ENCODE measurements at regions not wholly inside any gene's neighbourhood (a gene's known extent, or its start where the extent isn't known, plus 50 kb on each side); places are given as distances from the start of the nearest gene placed in this dataset.

DNA sequence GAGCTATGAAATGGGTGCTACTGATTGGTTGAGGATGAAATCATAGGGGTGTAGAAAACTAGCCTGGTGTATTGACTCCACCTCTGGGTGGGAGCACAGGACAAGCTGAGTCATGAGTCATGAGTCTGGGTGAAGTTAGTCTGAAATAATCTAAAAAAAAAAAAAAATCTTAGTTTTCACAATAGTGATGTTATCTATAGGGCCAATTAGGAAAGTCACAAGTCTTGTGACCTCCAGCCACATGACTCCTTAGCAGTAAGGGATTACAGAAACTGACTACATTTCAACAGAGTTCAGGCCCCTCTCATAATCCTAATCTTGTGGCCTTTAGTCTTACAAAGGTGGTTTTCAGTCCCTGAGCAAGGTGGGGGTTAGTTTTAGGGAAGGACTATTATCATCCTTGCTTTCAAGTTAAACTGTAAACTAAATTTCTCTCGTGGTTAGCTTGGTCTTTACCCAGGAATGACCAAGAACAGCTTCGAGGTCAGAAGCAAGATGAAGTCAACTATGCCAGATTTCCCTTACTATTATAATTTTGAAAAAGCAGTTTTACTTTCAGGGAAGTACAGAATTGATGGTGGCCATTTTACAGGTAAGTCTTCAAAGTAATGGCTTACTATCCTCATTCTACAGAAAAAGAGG is 338.0 kb upstream of the GYPC start:
- H3K4me2 ChIP-seq, result no peak overlapping the region
- TF ChIP-seq EZH2 (IDR thresholded peaks at IDR 0.05; ENCODE audit: low read depth), result no peak
- TF ChIP-seq, protein P1, sequence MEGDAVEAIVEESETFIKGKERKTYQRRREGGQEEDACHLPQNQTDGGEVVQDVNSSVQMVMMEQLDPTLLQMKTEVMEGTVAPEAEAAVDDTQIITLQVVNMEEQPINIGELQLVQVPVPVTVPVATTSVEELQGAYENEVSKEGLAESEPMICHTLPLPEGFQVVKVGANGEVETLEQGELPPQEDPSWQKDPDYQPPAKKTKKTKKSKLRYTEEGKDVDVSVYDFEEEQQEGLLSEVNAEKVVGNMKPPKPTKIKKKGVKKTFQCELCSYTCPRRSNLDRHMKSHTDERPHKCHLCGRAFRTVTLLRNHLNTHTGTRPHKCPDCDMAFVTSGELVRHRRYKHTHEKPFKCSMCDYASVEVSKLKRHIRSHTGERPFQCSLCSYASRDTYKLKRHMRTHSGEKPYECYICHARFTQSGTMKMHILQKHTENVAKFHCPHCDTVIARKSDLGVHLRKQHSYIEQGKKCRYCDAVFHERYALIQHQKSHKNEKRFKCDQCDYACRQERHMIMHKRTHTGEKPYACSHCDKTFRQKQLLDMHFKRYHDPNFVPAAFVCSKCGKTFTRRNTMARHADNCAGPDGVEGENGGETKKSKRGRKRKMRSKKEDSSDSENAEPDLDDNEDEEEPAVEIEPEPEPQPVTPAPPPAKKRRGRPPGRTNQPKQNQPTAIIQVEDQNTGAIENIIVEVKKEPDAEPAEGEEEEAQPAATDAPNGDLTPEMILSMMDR (conservative IDR thresholded peaks at IDR 0.05), result no peak
- no TSS peak for BruUV-seq (replicated peaks)

DNA sequence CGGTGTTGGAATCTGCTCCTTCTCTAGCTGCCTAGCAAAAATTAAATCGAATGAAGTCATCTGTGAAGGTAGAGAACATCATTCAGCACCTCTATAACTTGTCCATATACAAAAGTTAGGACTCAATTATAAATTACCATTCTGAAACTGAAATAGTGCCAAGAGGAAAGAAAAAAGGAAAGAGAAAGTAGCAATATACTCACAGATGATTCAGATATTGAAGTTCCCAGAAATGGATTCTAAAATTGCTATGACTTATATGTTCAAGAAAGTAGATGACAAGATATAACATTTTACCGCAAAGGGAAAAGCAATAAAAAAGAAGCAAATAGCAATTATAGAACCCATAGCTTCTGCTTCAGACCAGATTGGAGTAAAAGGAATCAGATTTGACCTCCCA is 333.6 kb upstream of the GYPC start:
- Histone ChIP-seq H3K4me3 (no peak overlapping the region), H3F3A (ENCODE audit: insufficient read depth, low read depth) (no peaks in the 10 kb centered on the region), H3K36me3 (ENCODE audit: low read depth) (no peaks in the 10 kb centered on the region), H3K27ac (no peak overlapping the region), H2AFZ (no peak overlapping the region), H4K20me1 (ENCODE audit: insufficient read depth) (no peaks in the 10 kb centered on the region), H3K9me2 (ENCODE audit: insufficient read depth) (no peaks in the 10 kb centered on the region), H3K9me3 (ENCODE audit: insufficient read depth, low read depth) (no peaks in the 10 kb centered on the region; the same call in none of the 2 replicates), H3K4me1 (replicated peaks; ENCODE audit: insufficient read depth) (no peaks in the 10 kb centered on the region), H3K4me2 (no peak overlapping the region), H3K27me3 (ENCODE audit: insufficient read depth, low read depth) (no peaks in the 10 kb centered on the region), H3K79me2 (ENCODE audit: low read depth) (no peaks in the 10 kb centered on the region)
- CTCF ChIA-PET, result no interaction called here
- no TSS peak for BruUV-seq (replicated peaks)
- DNase-seq, result no peak
- POLR2A ChIA-PET (ENCODE audit: unreplicated experiment), result no interaction called here
- TF ChIP-seq, protein P1 (conservative IDR thresholded peaks at IDR 0.05), result no peak
- TF ChIP-seq EZH2 (IDR thresholded peaks at IDR 0.05; ENCODE audit: low read depth), result no peak
- intact Hi-C loops (cut with micrococcal nuclease; ENCODE audit: unreplicated experiment), result no loop called here

More for the DNA sequence above, 338.0 kb upstream of the GYPC start:
- H3K79me2 ChIP-seq (ENCODE audit: low read depth), result no peaks in the 10 kb centered on the region
- H3F3A ChIP-seq (ENCODE audit: insufficient read depth, low read depth), result no peaks in the 10 kb centered on the region
- no peaks in the 10 kb centered on the region; the same call in 1 of the 2 replicates for H3K9me2 ChIP-seq (ENCODE audit: insufficient read depth)
- no peak overlapping the region for H3K27ac ChIP-seq
- no peak for DNase-seq
- 0 out of 2 replicates have a peak, but pooled peaks cover 2% of the 10 kb centered on the region for H4K20me1 ChIP-seq (ENCODE audit: insufficient read depth)
- H3K4me3 ChIP-seq, result no peak overlapping the region
- no peaks in the 10 kb centered on the region for H3K36me3 ChIP-seq (ENCODE audit: low read depth)
- no peaks in the 10 kb centered on the region; the same call in 1 of the 2 replicates for H3K9me3 ChIP-seq (ENCODE audit: insufficient read depth, low read depth)
- ChIA-PET POLR2A (ENCODE audit: unreplicated experiment) (no interaction called here), CTCF (no interaction called here)
- intact Hi-C loops (cut with micrococcal nuclease; ENCODE audit: unreplicated experiment), result no loop called here
- H3K27me3 ChIP-seq (ENCODE audit: insufficient read depth, low read depth), result no peaks in the 10 kb centered on the region
- H3K4me1 ChIP-seq (replicated peaks; ENCODE audit: insufficient read depth), result no peaks in the 10 kb centered on the region
- no peak overlapping the region for H2AFZ ChIP-seq

DNA sequence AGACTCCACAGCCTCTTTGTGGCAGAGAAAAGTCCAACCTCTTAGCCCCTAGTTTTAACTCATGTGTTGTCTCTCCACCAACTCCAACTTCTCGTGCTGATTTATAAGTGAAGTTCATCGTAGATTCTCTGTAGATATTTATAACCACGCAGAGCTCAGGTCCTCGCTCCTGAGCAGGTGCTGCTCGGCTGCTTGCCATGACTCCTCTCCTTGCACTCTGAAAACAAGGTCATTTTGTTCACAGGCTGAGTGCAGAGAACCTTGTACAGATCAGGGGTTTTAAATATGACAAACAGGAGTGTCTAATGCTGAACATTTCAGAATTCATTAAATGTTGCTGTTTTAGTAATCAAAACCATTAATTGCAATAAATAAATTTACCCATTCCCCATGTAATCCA is 330.8 kb upstream of the GYPC start:
- BruUV-seq (replicated peaks), result no TSS peak
- Histone ChIP-seq H3K79me2 (ENCODE audit: low read depth) (no peaks in the 10 kb centered on the region), H3K27me3 (ENCODE audit: insufficient read depth, low read depth) (no peaks in the 10 kb centered on the region), H3K4me1 (replicated peaks; ENCODE audit: insufficient read depth) (no peaks in the 10 kb centered on the region), H2AFZ (peak overlapping the region; percentile 52; the same call in 1 of the 2 replicates), H3K4me2 (no peak overlapping the region), H3K4me3 (no peak overlapping the region), H4K20me1 (ENCODE audit: insufficient read depth) (no peaks in the 10 kb centered on the region), H3K9me2 (ENCODE audit: insufficient read depth) (no peaks in the 10 kb centered on the region), H3K27ac (no peak overlapping the region), H3F3A (ENCODE audit: insufficient read depth, low read depth) (no peaks in the 10 kb centered on the region), H3K36me3 (ENCODE audit: low read depth) (no peaks in the 10 kb centered on the region), H3K9me3 (ENCODE audit: insufficient read depth, low read depth) (no peaks in the 10 kb centered on the region; the same call in none of the 2 replicates)
- POLR2A ChIA-PET (ENCODE audit: unreplicated experiment), result no interaction called here
- TF ChIP-seq, protein P1 (conservative IDR thresholded peaks at IDR 0.05), result no peak
- no peak for TF ChIP-seq EZH2 (IDR thresholded peaks at IDR 0.05; ENCODE audit: low read depth)
- DNase-seq, result no peak
- CTCF ChIA-PET, result interaction anchor here (0.6 kb wide), 1 partner anchor 26 kb away, joined by 3 read pairs; no protein-coding TSS in a partner anchor
- intact Hi-C loops (cut with micrococcal nuclease; ENCODE audit: unreplicated experiment), result no loop called here

Data from PC-9 (cell line).